ENCODE measurements at regions not wholly inside any gene's neighbourhood (a gene's known extent, or its start where the extent isn't known, plus 50 kb on each side); places are given as distances from the start of the nearest gene placed in this dataset.
"Not testable (repeated sequence)": the region's sequence is repeated elsewhere in the genome, so short reads cannot be mapped to it uniquely, and the experiment has no call there.

DNA sequence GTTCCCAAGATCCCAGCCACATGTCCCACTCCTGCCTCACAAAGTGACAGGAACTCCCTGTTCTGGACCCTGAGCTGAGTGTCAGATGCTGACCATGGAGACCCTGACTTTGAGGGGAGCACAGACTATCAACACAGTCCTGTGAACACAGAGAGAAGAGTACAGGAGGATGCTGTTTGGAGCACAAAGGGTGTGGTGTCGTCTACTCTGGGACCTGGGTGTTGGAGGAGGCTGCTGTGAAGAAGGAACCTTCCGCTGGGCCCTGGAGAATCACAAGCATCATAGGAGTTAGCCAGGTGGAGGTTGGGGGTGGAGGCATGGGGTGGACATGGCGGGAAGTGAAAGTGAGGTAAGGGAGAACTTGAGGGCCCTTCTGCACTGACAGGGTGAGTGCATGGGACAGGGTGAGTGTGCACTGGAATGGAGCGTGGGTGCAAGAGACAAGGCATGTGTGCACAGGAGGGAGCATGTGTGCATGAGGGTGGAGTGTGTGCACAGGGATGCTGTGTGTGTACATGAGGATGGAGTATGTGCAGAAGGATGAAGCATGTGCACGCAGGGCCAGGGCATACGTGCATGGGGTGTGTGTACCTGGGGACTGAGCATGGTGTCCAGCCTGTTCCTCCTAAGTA is 70.7 kb upstream of the ANTXRL start:
- H3K27me3 Mint-ChIP-seq (ENCODE audit: insufficient read depth), result no peaks in the 10 kb centered on the region
- H3K4me3 Mint-ChIP-seq, result no peak overlapping the region
- peaks cover 11% of the 10 kb centered on the region for H3K36me3 Mint-ChIP-seq (ENCODE audit: low read depth)
- no peak overlapping the region for H3K27ac Mint-ChIP-seq
- intact Hi-C loops (cut with micrococcal nuclease), result no loop called here
- no peak for DNase-seq (ENCODE audit: low spot score)
- H3K4me1 Mint-ChIP-seq (ENCODE audit: low read depth), result peaks cover 7% of the 10 kb centered on the region
- no peaks in the 10 kb centered on the region for H3K9me3 Mint-ChIP-seq

DNA sequence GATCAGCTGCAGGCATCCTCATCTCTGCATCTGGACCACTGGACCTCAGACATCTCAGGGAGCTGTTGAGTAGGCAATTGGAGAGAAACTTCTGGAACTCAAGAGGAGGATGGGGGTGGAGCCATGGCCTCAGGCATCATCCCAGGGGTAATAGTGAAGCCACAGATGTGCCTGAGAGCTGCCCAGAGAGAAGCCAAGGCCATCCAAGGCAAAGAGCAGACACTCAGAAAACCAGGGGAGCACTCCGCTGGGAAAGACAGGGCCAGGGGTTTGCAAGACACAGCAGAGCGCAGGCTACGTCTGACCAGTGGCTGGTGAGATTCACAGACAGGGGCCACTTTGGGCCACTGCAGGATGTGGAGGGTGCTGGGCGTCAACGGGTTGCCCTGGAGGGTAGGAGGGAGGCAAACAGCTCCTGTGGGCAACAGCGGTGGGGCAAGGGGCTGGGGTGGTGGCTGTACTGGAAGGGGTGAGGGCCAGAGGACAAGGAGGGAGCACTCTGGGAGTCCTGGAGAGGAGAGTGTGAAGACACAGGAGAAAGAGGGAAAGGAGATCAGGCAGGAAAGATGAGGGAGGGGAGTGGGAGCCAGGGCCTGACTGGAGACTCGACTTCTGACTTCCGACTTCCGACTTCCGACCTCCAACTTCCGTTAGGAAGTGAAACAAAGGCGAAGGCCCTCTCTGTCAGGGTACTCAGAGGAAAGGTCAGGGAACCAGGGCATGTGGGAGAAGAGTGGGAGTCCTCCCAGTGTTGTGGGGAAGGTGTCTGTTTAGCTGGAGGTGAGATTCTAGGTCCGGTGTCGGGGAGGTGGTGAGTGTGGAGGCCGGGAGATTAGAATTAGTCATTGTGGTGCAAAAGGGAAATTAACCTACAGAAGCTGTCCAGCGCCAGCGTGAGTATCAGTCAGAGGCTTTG is 69.7 kb upstream of the ANTXRL start:
- Mint-ChIP-seq H3K27me3 (ENCODE audit: insufficient read depth) (no peaks in the 10 kb centered on the region), H3K27ac (no peak overlapping the region)
- intact Hi-C loops (cut with micrococcal nuclease), result no loop called here

DNA sequence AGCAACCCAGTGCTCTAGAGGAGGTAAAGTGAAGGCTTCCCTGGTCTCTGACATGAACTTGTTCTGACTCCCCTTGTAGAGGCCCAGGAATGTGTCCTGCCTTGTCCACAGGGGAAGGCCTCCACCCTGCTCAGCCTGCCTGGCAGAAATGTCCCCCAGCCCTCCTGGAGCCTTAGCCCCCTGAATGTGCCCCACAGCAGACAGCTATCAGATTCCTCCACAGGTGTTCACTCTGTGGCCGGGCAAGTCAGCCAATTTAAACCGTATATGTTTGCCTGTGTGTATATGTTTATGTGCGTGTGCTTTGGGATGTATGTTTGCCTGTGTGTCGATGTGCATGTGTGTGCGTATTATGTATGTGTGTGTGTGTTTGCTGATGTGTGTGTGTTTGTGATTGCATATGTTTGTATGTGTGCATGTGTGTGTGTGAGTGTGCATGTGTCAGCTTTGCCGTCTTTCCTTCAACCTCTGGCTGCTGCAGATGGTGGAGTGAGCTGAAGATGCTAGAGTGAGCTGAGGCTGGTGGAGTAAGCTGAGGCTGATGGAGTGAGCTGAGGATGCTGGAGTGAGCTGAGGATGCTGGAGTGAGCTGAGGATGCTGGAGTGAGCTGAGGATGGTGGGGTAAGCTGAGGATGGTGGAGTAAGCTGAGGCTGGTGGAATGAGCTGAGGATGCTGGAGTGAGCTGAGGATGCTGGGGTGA is 68.9 kb upstream of the ANTXRL start:
- no peak overlapping the region for H3K27ac Mint-ChIP-seq

More for the DNA sequence above, 69.7 kb upstream of the ANTXRL start:
- DNase-seq (ENCODE audit: low spot score), result no peak
- peaks cover 7% of the 10 kb centered on the region for H3K4me1 Mint-ChIP-seq (ENCODE audit: low read depth)
- no peaks in the 10 kb centered on the region for H3K9me3 Mint-ChIP-seq
- peaks cover 11% of the 10 kb centered on the region for H3K36me3 Mint-ChIP-seq (ENCODE audit: low read depth)
- no peak overlapping the region for H3K4me3 Mint-ChIP-seq

DNA sequence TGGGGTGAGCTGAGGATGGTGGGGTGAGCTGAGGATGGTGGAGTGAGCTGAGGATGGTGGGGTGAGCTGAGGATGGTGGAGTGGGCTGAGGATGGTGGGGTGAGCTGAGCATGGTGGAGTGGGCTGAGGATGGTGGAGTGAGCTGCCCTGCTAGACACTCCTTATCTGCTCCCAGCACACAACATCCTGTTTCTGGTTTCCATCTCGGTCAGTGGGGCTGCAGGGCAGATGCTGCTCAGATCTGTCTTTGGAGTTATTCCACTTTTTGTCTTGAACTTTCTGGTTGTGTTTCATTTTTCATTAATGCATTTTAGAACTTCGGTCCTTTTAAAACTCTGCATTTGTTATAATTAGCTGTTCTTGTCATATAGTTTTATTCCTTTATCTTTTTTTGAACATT is 67.9 kb upstream of the ANTXRL start:
- no peak overlapping the region for H3K27ac Mint-ChIP-seq
- H3K9me3 Mint-ChIP-seq, result no peaks in the 10 kb centered on the region
- no peak for DNase-seq (ENCODE audit: low spot score)
- H3K4me3 Mint-ChIP-seq, result no peak overlapping the region
- H3K27me3 Mint-ChIP-seq (ENCODE audit: insufficient read depth), result no peaks in the 10 kb centered on the region
- H3K4me1 Mint-ChIP-seq (ENCODE audit: low read depth), result peaks cover 7% of the 10 kb centered on the region
- intact Hi-C loops (cut with micrococcal nuclease), result no loop called here
- H3K36me3 Mint-ChIP-seq (ENCODE audit: low read depth), result peaks cover 14% of the 10 kb centered on the region

More for the DNA sequence above, 68.9 kb upstream of the ANTXRL start:
- DNase-seq (ENCODE audit: low spot score), result no peak
- Mint-ChIP-seq H3K9me3 (no peaks in the 10 kb centered on the region), H3K36me3 (ENCODE audit: low read depth) (peaks cover 13% of the 10 kb centered on the region), H3K4me3 (no peak overlapping the region), H3K4me1 (ENCODE audit: low read depth) (peaks cover 7% of the 10 kb centered on the region), H3K27me3 (ENCODE audit: insufficient read depth) (no peaks in the 10 kb centered on the region)
- intact Hi-C loops (cut with micrococcal nuclease), result no loop called here

DNA sequence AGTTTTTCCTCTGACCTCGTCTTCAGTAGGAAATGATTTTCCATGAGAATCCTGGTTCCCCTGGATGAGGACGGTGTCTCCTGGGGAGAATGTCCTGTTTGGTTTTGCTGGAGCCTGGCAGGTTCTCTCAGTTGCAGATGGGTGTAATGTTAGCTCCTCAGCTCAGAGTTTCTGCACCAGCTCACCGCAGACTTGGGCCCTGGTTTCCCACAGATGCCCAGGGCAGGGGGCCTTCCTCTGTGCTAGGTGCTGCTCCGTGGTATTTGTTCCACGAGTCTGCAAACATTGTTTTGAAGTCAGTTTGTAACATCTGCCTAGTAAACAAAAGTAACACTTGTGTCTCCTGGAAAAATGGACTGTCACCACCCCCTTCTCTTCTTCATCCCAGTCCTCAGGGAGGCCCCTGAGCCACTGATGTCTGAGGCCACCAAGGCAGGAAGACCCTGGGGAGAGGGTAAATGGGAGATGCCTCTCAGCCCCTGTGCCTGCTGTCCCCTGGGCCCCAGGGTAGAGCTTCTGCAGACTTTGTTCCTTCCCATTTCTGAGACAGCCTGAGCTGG is 67.3 kb upstream of the ANTXRL start:
- H3K4me1 Mint-ChIP-seq (ENCODE audit: low read depth); H3K9me3 Mint-ChIP-seq; DNase-seq (ENCODE audit: low spot score); intact Hi-C loops (cut with micrococcal nuclease); H3K4me3 Mint-ChIP-seq; H3K27me3 Mint-ChIP-seq (ENCODE audit: insufficient read depth); H3K27ac Mint-ChIP-seq: not testable (repeated sequence)
- peaks cover 17% of the 10 kb centered on the region for H3K36me3 Mint-ChIP-seq (ENCODE audit: low read depth)

DNA sequence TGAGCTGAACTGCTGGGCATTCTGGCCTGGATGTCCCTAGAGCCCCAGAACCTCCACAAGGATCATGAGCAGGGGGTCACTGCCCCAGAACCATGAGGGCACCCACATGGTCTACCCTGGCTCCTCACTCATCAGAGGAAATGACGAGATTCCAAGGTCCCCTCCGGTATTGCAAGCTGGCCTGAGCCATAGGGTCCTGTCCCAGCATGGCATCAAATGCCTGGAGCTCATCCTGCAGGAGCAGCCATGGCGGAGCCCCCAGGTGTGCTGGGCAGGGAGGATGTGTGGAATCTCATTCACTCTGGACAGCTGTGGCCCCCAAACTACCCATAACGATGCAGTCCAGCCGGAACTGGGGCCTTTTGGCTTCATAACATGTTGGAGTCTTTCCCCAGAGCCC is 66.6 kb upstream of the ANTXRL start:
- no peak overlapping the region for H3K27ac Mint-ChIP-seq
- intact Hi-C loops (cut with micrococcal nuclease), result loop anchor here (10.0 kb wide), 1 partner anchor 105 kb away; no protein-coding TSS in a partner anchor
- H3K27me3 Mint-ChIP-seq (ENCODE audit: insufficient read depth), result no peaks in the 10 kb centered on the region
- no peak overlapping the region for H3K4me3 Mint-ChIP-seq
- no peaks in the 10 kb centered on the region for H3K9me3 Mint-ChIP-seq
- peaks cover 7% of the 10 kb centered on the region for H3K4me1 Mint-ChIP-seq (ENCODE audit: low read depth)
- peaks cover 17% of the 10 kb centered on the region for H3K36me3 Mint-ChIP-seq (ENCODE audit: low read depth)
- no peak for DNase-seq (ENCODE audit: low spot score)

DNA sequence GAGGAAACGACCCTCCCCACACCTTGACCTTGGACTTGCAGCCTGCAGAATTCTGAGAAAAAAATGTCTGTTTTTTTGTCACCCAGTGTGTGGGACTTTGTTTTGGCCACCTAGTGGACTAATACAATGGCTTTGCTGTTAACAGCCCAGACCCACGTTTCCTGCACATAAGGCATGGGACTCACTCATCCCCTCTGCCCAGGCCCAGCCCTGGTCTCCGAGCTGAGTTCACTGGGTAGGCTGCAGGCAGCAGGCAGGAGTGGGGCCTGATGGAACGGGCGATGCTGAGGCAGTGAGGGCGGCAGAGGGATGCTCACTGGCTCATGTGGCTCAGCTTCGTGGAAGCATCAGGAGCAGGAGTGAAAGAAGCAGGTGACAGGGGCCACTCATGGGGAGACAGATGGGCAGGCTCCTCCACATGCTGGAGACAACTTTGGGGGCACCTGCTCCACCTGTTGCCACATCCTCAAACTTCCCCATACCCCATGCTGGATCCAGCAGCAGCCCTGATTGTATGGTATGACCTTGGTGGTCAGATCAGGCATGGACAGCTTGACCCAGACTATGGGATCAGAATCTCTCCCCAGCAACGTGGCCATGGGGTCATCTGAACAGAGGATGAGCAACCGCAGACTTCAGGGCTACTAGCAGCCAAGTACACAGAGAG is 65.8 kb upstream of the ANTXRL start:
- intact Hi-C loops (cut with micrococcal nuclease), result loop anchor here (10.0 kb wide), 1 partner anchor 104 kb away; no protein-coding TSS in a partner anchor

DNA sequence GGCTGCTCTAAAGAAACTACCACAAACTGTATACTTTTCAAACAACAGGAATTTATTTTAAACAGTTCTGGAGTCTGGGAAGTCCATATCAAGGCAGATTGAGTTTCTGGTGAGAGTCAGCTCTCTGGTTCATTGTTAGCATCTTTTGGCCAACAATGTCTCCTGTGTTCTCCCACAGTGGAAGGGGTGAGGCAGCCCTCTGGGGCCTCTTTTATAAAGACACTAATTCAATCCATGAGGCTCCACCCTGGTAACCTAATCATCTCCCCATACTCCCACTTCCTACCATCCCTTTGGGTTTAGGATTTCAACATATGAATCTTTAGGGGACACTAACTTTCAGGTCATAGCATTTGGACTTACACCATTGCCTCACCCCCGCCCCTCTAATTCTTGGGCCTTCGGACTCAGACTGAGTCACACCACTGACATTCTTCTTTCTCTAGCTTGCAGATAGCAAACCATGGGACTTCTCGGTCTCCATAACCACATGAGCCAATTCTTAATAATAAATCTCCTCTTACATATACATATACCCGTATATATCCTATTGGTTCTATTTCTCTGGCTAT is 64.3 kb upstream of the ANTXRL start:
- intact Hi-C loops (cut with micrococcal nuclease), result loop anchor here (10.0 kb wide), 1 partner anchor 102 kb away; no protein-coding TSS in a partner anchor
- peaks cover 17% of the 10 kb centered on the region for H3K36me3 Mint-ChIP-seq (ENCODE audit: low read depth)

More for the DNA sequence above, 65.8 kb upstream of the ANTXRL start:
- DNase-seq (ENCODE audit: low spot score), result no peak
- no peaks in the 10 kb centered on the region for H3K9me3 Mint-ChIP-seq
- H3K27me3 Mint-ChIP-seq (ENCODE audit: insufficient read depth), result no peaks in the 10 kb centered on the region
- no peak overlapping the region for H3K4me3 Mint-ChIP-seq
- H3K4me1 Mint-ChIP-seq (ENCODE audit: low read depth), result peaks cover 7% of the 10 kb centered on the region
- peaks cover 17% of the 10 kb centered on the region for H3K36me3 Mint-ChIP-seq (ENCODE audit: low read depth)
- H3K27ac Mint-ChIP-seq, result no peak overlapping the region

DNA sequence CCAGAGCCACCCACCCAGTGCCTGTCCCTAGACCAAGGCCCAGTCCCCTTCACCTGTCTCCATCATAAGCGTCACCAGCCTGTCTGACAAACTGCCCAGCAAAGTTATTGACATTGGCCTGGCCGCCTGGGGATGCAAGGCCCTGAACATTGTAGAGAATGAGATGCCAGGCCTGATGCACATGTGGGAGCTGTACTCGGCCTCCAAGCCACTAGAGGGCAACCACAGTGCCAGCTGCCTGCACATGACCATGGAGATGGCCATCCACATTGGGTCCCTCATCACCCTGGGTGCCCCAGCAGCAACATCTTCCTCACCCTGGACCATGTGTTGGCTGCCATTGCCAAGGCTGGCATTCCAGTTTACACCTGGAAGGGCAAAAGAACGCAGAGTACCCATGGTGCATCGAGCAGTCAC is 63.7 kb upstream of the ANTXRL start:
- intact Hi-C loops (cut with micrococcal nuclease), result loop anchor here (10.0 kb wide), 1 partner anchor 102 kb away; no protein-coding TSS in a partner anchor
- no peaks in the 10 kb centered on the region for H3K9me3 Mint-ChIP-seq
- peaks cover 14% of the 10 kb centered on the region for H3K36me3 Mint-ChIP-seq (ENCODE audit: low read depth)
- DNase-seq (ENCODE audit: low spot score), result no peak
- peaks cover 7% of the 10 kb centered on the region for H3K4me1 Mint-ChIP-seq (ENCODE audit: low read depth)
- H3K27me3 Mint-ChIP-seq (ENCODE audit: insufficient read depth), result no peaks in the 10 kb centered on the region
- H3K27ac Mint-ChIP-seq, result no peak overlapping the region
- no peak overlapping the region for H3K4me3 Mint-ChIP-seq

More for the DNA sequence above, 64.3 kb upstream of the ANTXRL start:
- Mint-ChIP-seq H3K4me1 (ENCODE audit: low read depth) (peaks cover 7% of the 10 kb centered on the region), H3K27me3 (ENCODE audit: insufficient read depth) (no peaks in the 10 kb centered on the region), H3K9me3 (no peaks in the 10 kb centered on the region), H3K27ac (no peak overlapping the region), H3K4me3 (no peak overlapping the region)
- no peak for DNase-seq (ENCODE audit: low spot score)

DNA sequence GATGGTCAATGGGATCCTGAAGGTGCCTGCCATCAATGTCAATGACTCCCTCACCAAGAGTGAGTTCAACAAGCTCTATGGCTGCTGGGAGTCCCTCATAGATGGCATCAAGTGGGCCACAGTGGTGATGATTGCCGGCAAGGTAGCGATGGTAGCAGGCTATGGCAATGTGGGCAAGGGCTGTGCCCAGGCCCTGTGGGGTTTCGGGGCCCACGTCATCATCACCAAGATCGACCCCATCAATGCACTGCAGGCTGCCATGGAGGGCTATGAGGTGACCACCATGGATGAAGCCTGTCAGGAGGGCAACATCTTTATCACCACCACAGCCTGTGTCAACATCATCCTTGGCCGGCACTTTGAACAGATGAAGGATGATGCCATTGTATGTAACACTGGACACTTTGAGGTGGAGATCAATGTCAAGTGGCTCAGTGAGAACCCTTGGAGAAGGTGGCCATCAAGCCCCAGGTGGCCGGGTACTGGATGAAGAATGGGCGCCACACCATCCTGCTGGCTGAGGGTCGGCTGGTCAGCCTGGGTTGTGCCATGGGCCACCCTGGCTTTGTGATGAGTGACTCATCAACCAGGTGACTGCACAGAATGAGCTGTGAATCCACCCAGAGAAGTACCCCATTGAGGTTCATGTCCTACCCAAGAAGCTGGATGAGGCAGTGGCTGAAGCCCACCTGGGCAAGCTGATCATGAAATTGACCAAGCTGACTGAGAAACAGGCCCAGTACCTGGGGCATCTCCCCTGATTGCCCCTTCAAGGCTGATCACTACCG is 63.0 kb upstream of the ANTXRL start:
- no peaks in the 10 kb centered on the region for H3K9me3 Mint-ChIP-seq
- intact Hi-C loops (cut with micrococcal nuclease), result loop anchor here (10.0 kb wide), 1 partner anchor 101 kb away; no protein-coding TSS in a partner anchor
- no peak for DNase-seq (ENCODE audit: low spot score)
- H3K27me3 Mint-ChIP-seq (ENCODE audit: insufficient read depth), result no peaks in the 10 kb centered on the region
- peaks cover 7% of the 10 kb centered on the region for H3K4me1 Mint-ChIP-seq (ENCODE audit: low read depth)
- no peak overlapping the region for H3K4me3 Mint-ChIP-seq
- peaks cover 11% of the 10 kb centered on the region for H3K36me3 Mint-ChIP-seq (ENCODE audit: low read depth)
- no peak overlapping the region for H3K27ac Mint-ChIP-seq

DNA sequence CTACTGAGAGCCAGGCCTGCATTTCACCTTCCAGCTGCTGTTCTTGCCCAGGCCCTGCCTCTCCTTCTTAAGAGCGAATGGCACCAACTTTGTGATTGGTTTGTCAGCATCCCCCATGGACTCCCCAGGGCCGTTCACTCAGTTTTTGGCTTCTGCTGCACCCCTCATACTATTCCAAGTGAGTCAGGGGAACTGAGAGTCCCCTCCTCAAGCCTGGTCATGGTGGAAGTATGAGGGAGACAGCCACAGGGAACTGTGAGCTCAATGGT is 62.4 kb upstream of the ANTXRL start:
- H3K27ac Mint-ChIP-seq, result no peak overlapping the region
- no peaks in the 10 kb centered on the region for H3K9me3 Mint-ChIP-seq
- no peaks in the 10 kb centered on the region for H3K27me3 Mint-ChIP-seq (ENCODE audit: insufficient read depth)
- H3K36me3 Mint-ChIP-seq (ENCODE audit: low read depth), result peaks cover 9% of the 10 kb centered on the region
- no peak overlapping the region for H3K4me3 Mint-ChIP-seq
- DNase-seq (ENCODE audit: low spot score), result no peak
- intact Hi-C loops (cut with micrococcal nuclease), result loop anchor here (10.0 kb wide), 1 partner anchor 100 kb away; no protein-coding TSS in a partner anchor
- H3K4me1 Mint-ChIP-seq (ENCODE audit: low read depth), result peaks cover 2% of the 10 kb centered on the region

All from activated T-helper 1 cell treated with anti-CD3 and anti-CD28 coated beads, Interleukin-12 subunit alpha, Interleukin-12 subunit beta, Interleukin-2, Interleukin-4 antibody, amounts not matched to agents 30 ng/mL and 10 ng/mL and 1 ng/mL, durations not matched to agents 14 hours and 24 hours and 36 hours (primary cell).